IPS-18a (cell line): ENCODE measurements at regions not wholly inside any gene's neighbourhood (a gene's known extent, or its start where the extent isn't known, plus 50 kb on each side); places are given as distances from the start of the nearest gene placed in this dataset.

Experiments used
- H3K27ac ChIP-seq: one replicate; pipeline ENCODE4 v1.5.1; 2013; ENCODE audit warnings: low read length
- H3K27me3 ChIP-seq: one replicate; pipeline ENCODE4 v1.6.1; 2013; ENCODE audit warnings: mild to moderate bottlenecking, low read length; ENCODE audit not compliant: control insufficient read depth, insufficient read depth
- H3K36me3 ChIP-seq: one replicate; pipeline ENCODE4 v1.6.1; 2013; ENCODE audit warnings: low read depth, low read length; ENCODE audit not compliant: control insufficient read depth
- H3K4me1 ChIP-seq: one replicate; pipeline ENCODE4 v1.6.1; 2013; ENCODE audit warnings: low read depth, low read length; ENCODE audit not compliant: control insufficient read depth
- H3K4me3 ChIP-seq: one replicate; pipeline ENCODE4 v1.5.1; 2013; ENCODE audit warnings: low read length
- H3K9ac ChIP-seq: one replicate; pipeline ENCODE4 v1.6.1; 2013; ENCODE audit warnings: mild to moderate bottlenecking, low read length, moderate library complexity
- H3K9me3 ChIP-seq: one replicate; pipeline ENCODE4 v1.6.1; 2013; ENCODE audit warnings: low read depth, low read length; ENCODE audit not compliant: control insufficient read depth

GRCh38 chr9:129400001-129400970, 220.6 kb downstream of the C9orf50 start:
- H3K9ac ChIP-seq = no peak overlapping the region
- H3K27ac ChIP-seq = no peak overlapping the region
- peaks cover 5% of the 10 kb centered on the region for H3K4me1 ChIP-seq
- no peak overlapping the region for H3K4me3 ChIP-seq
- H3K9me3 ChIP-seq = no peaks in the 10 kb centered on the region
- no peaks in the 10 kb centered on the region for H3K36me3 ChIP-seq
- peaks cover 11% of the 10 kb centered on the region for H3K27me3 ChIP-seq

GRCh38 chr9:129399634-129399990, 221.3 kb downstream of the C9orf50 start:
- peaks cover 5% of the 10 kb centered on the region for H3K4me1 ChIP-seq

GRCh38 chr9:129398961-129399633, 221.0 kb upstream of the IER5L start:
- H3K36me3 ChIP-seq = no peaks in the 10 kb centered on the region
- H3K4me1 ChIP-seq = peaks cover 5% of the 10 kb centered on the region
- H3K27me3 ChIP-seq = peaks cover 9% of the 10 kb centered on the region
- H3K27ac ChIP-seq = no peak overlapping the region
- no peak overlapping the region for H3K9ac ChIP-seq
- H3K9me3 ChIP-seq = no peaks in the 10 kb centered on the region
- no peak overlapping the region for H3K4me3 ChIP-seq

More at GRCh38 chr9:129399634-129399990, 221.3 kb downstream of the C9orf50 start:
- H3K9ac ChIP-seq = no peak overlapping the region
- no peak overlapping the region for H3K27ac ChIP-seq
- H3K27me3 ChIP-seq = peaks cover 11% of the 10 kb centered on the region
- H3K9me3 ChIP-seq = no peaks in the 10 kb centered on the region
- H3K36me3 ChIP-seq = no peaks in the 10 kb centered on the region
- H3K4me3 ChIP-seq = no peak overlapping the region

GRCh38 chr9:129398101-129398960, 220.3 kb upstream of the IER5L start:
- H3K9me3 ChIP-seq = no peaks in the 10 kb centered on the region
- no peak overlapping the region for H3K9ac ChIP-seq
- H3K36me3 ChIP-seq = no peaks in the 10 kb centered on the region
- H3K4me1 ChIP-seq = peaks cover 5% of the 10 kb centered on the region
- H3K27me3 ChIP-seq = peaks cover 1% of the 10 kb centered on the region
- H3K27ac ChIP-seq = no peak overlapping the region
- H3K4me3 ChIP-seq = no peak overlapping the region

GRCh38 chr9:129397335-129397734, 219.3 kb upstream of the IER5L start:
- no peak overlapping the region for H3K27ac ChIP-seq
- no peak overlapping the region for H3K9ac ChIP-seq
- H3K36me3 ChIP-seq = no peaks in the 10 kb centered on the region
- no peaks in the 10 kb centered on the region for H3K9me3 ChIP-seq
- no peaks in the 10 kb centered on the region for H3K27me3 ChIP-seq
- no peaks in the 10 kb centered on the region for H3K4me1 ChIP-seq
- H3K4me3 ChIP-seq = no peak overlapping the region

GRCh38 chr9:129396365-129396708, 218.3 kb upstream of the IER5L start:
- Histone ChIP-seq H3K4me1 (no peaks in the 10 kb centered on the region), H3K36me3 (no peaks in the 10 kb centered on the region), H3K27ac (no peak overlapping the region), H3K9me3 (no peaks in the 10 kb centered on the region), H3K9ac (no peak overlapping the region), H3K27me3 (no peaks in the 10 kb centered on the region), H3K4me3 (no peak overlapping the region)

- no peak overlapping the region for H3K27ac ChIP-seq
- no peaks in the 10 kb centered on the region for H3K27me3 ChIP-seq
- H3K4me3 ChIP-seq = no peak overlapping the region
- no peaks in the 10 kb centered on the region for H3K4me1 ChIP-seq
- H3K9ac ChIP-seq = no peak overlapping the region
- no peaks in the 10 kb centered on the region for H3K9me3 ChIP-seq
- H3K36me3 ChIP-seq = no peaks in the 10 kb centered on the region
These were observed 217.7 kb upstream of the IER5L start for GRCh38 chr9:129395633-129396364.

GRCh38 chr9:129394886-129395279, 216.8 kb upstream of the IER5L start:
- Histone ChIP-seq H3K4me1 (no peaks in the 10 kb centered on the region), H3K4me3 (no peak overlapping the region), H3K27ac (no peak overlapping the region)

GRCh38 chr9:129394061-129394885, 216.2 kb upstream of the IER5L start:
- H3K4me1 ChIP-seq = no peaks in the 10 kb centered on the region
- no peak overlapping the region for H3K9ac ChIP-seq
- H3K27ac ChIP-seq = no peak overlapping the region
- H3K27me3 ChIP-seq = no peaks in the 10 kb centered on the region
- no peaks in the 10 kb centered on the region for H3K36me3 ChIP-seq
- H3K9me3 ChIP-seq = no peaks in the 10 kb centered on the region
- H3K4me3 ChIP-seq = no peak overlapping the region

More at GRCh38 chr9:129394886-129395279, 216.8 kb upstream of the IER5L start:
- Histone ChIP-seq H3K27me3 (no peaks in the 10 kb centered on the region), H3K36me3 (no peaks in the 10 kb centered on the region), H3K9me3 (no peaks in the 10 kb centered on the region), H3K9ac (no peak overlapping the region)

GRCh38 chr9:129393064-129393463, 215.0 kb upstream of the IER5L start:
- no peaks in the 10 kb centered on the region for H3K36me3 ChIP-seq
- no peaks in the 10 kb centered on the region for H3K4me1 ChIP-seq
- H3K27ac ChIP-seq = no peak overlapping the region
- no peaks in the 10 kb centered on the region for H3K27me3 ChIP-seq
- H3K9ac ChIP-seq = no peak overlapping the region
- H3K9me3 ChIP-seq = no peaks in the 10 kb centered on the region
- no peak overlapping the region for H3K4me3 ChIP-seq
